Left ventricle myocardium superior (tissue), 1 donor: ENCODE measurements at regions not wholly inside any gene's neighbourhood (a gene's known extent, or its start where the extent isn't known, plus 50 kb on each side); places are given as distances from the start of the nearest gene placed in this dataset.

ENCODE experiments used
- ATAC-seq: fragments of 200-7000 bp; cut with Tn5 transposase; one replicate; pipeline ENCODE4 v1.9.1; 2020; ENCODE audit warnings: mild to moderate bottlenecking, moderate library complexity
- DNase-seq: peaks from one replicate; pipeline ENCODE4 v3.0.0-alpha.2; 2020
- intact Hi-C: fragments of 100-400 bp; cut with micrococcal nuclease; formaldehyde crosslinking; loops from one replicate; pipeline ENCODE4 v1.11.0; 2022
- donor health status: DM: no; HTN: yes; CAD: no; lungs with severe emphysema.

DNA sequence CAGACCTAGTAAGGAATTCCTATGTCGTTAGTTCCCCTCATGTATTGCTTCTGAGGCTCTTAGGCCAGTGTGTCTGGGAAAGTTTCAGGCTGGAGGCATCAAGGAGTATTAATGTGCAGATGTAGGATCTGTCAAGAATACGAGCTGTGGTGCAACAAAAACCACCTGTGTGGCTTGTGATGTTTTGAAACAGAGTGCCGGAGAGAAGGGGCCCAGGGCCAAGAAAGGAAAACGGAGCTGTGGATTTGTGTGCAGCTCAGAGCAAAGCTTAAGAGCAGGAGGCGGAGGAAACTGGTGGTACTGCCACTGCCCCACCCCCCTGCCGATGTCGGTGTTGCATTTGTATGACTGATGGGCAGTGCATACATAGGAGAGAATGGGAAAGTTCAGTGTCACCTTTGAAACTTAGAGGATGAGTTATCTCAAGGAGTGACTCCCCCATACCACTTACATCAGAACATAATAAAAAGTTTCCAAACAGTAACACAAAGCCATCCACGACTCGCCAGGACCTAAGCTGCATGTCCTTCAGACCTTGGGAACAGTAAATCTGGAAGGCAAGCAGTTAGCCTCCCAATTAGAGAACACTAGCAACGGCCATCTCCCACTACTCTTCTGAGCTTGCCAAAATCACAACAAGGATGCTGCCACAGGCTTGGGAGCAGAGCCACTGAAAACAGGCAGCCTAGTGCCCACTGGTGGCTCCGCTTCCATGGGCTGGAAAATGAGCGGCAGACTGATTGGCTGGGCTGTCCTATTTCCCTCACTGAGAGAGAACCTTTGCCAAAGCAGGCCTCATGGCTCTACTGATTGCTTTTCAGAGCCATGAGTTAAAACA is 152.7 kb upstream of the NT5C1B start:
- DNase-seq: peak; percentile 57
- ATAC-seq: peak; percentile 80
- intact Hi-C loops: loop anchor here (10.0 kb wide), 1 partner anchor 217 kb away; no protein-coding TSS in a partner anchor

DNA sequence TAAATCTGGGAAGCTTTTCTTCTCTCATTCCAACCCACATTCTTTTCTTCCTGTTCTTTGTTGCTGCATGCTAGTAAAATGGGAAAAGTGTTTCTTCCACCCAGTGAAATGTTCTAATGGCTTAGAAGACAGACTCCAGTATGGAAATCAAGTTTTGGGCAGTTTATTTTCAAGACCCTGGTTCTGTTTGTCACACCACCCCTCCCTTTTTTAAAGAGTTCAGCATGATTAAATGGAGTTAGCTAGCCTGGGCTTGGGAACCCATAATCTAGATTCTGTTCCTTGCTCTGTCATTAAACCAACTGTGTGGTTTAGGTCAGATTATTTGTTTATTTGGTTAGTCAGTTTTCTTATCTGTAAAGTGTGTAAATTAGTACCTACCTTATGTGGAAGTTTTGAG is 151.8 kb upstream of the NT5C1B start:
- intact Hi-C loops: loop anchor here (10.0 kb wide), 1 partner anchor 216 kb away; no protein-coding TSS in a partner anchor
- DNase-seq (no peak), ATAC-seq (no peak)

DNA sequence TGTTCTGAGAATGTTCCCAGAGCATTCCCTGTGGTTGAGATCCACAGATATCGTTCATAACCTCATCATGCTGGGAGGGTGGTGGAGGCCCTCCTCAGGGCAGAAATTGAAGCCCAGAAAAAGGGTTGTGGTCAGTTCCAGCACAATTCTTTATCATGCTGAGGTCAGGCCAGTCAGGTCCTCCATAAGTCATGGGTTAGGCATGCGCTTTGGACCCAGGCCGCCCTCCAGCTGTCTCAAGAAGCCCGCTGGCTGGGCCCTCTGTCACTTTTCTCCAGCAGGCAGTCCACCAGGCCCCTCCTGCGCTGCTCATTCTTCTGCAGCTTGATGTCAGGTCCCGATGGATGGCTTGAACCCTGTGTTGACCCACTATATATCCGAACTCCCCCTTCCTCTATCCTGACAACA is 151.1 kb upstream of the NT5C1B start:
- DNase-seq (peak; percentile 82), ATAC-seq (peak; percentile 86)
- intact Hi-C loops: loop anchor here (10.0 kb wide), 1 partner anchor 216 kb away; no protein-coding TSS in a partner anchor

DNA sequence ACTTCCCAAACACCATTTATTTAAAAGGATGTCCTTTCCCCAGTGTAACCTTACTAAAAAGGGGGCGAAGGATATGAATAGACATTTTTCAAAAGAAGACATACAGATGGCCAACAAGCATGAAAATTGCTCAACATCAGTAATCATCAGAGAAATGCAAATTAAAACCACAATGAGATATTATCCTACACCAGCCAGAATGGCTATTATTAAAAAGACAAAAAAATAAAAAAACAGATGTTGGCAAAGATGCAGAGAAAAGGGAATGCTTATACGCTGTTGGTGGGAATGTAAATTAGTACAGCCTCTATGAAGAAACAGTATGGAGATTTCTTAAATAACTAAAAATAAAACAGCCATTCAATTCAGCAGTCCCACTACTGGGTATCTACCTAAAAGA is 142.3 kb upstream of the NT5C1B start:
- no peak for ATAC-seq
- intact Hi-C loops: no loop called here
- no peak for DNase-seq

DNA sequence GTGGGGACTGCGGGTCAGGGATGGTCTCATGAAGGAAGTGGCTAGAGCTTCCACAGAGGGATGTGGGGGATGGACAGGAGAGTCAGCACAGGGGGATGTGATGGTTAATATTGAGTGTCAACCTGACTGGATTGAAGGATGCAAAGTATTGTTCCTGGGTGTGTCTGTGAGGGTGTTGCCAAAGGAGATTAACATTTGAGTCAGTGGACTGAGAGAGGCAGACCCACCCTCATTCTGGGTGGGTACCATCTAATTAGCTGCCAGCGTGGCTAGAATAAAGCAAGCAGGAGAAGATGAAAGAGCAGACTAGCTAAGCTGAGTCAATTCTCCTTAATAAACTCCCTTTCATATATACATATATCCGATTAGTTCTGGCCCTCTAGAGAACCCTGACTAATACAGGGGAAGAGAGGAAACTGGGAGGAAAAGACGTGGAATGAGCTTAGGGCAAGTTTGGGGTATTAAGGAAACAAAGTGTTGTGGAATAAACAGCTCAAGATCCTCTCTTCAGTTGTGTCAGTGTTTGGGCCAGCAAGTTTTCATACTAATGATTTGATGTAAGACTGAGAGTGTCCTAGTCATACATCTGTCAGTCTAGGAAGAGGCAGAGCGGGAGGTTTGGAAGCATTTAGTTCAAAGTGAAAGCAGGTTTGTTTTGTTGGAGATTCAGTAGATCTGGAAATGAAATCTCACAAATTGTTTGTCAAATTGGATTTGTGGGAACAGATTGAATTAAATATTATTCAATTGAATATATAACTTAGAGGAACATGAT is 135.2 kb upstream of the NT5C1B start:
- intact Hi-C loops: no loop called here
- DNase-seq: no peak
- ATAC-seq: no peak

DNA sequence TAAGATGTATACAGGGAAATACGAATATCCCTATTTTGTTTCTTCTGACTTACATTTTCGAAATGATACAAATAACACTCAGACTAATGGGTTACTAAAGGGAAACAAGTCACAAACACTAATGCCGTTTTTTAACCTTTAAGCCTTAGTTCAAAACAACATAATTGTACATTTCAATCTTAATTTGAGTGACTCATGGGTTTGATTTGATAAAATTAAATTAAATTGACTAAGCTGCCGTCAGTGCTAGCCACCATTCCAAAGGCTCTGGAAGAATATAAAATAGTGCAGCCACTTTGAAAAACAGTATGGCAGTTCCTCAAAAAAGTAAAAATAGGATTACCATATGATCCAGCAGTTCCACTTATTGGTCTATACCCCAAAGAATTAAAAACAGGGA is 133.8 kb upstream of the NT5C1B start:
- intact Hi-C loops: no loop called here
- DNase-seq (no peak), ATAC-seq (no peak)

DNA sequence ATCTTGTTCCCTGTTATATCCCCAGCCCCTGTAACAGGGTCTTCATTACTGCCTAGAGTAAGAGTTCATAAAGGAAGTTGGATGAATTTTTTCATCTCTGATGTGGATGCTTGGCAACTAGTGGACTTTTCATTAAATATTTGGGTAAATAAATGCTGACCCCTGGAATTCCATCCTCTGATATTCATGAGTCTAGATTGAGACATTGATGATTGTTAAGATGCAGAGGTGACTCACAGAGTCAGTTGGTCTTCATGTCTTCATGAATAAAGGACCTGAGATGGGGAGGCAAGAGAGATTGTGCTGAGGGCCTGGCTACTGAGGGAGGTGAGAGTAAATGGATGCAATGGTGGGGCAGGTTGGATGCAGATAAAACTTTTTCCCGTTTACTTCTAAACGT is 132.7 kb upstream of the NT5C1B start:
- intact Hi-C loops: no loop called here
- DNase-seq: no peak
- no peak for ATAC-seq

DNA sequence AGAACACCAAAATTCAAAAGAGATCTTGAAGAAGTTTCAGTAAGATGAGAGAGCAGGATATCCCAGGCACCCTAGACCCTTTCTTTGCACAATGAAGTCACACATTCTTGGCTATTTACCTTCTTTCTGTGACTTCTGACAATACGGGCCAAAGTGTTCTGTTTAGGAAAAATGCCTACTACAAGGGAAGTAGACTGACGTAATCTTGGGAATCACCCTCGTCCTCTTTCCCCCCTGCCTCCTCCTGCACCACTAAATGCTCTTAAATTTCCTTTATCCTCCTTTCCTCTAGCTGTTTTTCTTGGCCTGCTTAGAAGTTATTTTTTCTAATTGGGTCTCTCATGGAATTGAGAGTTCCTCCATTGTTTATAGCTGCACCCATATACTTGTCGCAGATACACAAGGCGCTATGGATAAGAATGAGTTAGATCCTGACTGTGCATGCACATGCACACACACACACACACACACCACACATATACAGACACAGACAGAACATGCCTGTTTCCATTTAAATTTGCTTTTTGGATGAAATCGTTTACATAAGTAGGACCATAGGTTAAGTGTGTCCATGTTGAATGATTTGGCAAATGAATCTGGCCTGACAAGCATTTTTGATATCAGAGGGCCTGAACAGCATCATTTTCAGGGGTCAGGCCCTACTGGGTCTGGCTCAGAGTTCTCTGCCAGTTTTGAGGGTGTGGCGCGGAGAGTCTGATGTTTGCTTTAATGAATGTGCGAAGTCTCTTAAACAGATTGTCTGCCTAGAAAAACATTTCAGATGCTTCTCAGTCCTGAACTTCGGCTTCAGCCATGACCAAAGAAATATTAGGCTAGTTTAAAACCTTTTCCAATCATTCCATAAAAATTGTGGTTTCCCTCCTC is 131.9 kb upstream of the NT5C1B start:
- DNase-seq: no peak
- peak; percentile 63 for ATAC-seq
- intact Hi-C loops: no loop called here

DNA sequence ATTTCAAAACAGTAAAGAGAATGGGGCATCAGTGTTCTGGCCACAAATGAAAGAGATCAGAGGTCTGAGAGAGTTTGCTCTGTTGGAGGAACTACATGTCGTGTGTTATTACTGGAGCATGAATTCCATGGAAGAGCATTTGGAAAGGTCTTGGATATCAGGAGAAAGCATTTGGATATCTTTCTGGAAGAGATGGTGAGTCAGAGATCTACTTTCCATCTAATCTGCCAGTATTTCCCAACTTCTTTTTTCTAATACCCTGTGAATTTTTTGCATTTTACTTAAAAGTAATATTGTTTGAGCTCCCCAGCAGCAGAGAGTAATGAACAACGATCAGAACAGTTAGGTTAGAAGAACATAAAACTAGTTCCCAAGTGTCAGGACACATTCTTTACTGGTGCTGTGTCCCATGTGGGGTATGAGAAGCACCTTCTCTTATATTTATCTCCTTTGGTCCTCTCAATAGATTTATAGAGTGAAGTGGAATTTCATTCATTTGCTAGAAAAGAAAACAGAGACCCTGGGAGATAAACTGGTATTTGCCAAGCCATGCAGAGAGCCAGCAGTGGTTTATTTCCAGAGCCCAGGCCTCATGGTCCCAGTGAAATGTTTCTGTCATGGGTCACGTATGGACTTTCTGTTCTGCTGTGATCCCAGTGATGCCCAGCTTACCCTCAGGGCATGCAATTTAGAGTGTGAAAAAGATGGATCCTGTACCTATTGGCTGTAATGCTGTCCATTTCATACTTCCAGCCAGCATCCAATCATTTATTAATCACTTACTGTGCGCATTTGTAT is 130.8 kb upstream of the NT5C1B start:
- no peak for DNase-seq
- intact Hi-C loops: no loop called here
- no peak for ATAC-seq

DNA sequence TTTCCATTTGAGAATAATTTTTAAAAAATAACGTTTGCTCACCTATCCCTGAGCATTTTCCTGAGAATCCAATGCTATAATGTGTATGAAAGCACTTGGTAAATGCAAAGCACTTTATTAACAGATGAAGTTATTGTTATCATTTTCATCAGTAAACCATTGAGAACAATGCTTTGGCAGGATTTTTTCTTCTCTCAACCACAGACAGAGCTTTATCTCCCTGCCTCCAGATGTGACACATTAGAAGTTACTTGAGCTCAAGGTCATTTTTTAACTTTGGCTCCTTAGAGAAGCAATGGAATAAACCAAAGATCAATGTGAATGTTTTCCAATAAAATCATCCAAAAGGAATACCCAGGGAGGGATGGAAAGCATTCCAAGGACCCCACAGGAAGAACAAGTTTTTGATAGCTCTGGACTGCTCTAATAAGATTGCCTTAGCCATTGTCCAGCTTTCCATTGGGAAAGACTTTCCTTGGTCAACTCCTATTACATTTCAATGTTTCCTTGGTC is 118.9 kb upstream of the NT5C1B start:
- intact Hi-C loops: no loop called here
- DNase-seq (no peak), ATAC-seq (no peak)

DNA sequence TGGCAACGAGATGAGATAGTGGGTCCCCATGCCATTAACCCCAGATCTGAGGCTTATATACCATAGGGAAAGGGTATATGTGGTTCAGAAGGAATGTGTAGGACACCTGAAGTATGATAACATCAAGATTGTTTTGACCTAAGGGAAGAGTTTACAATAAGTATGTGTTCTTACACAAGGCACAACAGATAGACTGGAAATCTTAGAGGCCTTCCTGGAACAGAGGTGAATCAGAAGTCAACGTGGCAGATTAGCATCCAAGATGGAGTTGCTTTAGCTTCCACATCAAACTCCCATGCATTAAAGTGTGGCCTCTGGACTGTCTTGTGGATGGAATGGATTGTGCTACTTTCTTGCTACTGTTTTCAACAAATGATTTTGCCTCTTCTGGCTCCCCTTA is 116.6 kb upstream of the NT5C1B start:
- intact Hi-C loops: no loop called here
- DNase-seq: no peak
- ATAC-seq: no peak

DNA sequence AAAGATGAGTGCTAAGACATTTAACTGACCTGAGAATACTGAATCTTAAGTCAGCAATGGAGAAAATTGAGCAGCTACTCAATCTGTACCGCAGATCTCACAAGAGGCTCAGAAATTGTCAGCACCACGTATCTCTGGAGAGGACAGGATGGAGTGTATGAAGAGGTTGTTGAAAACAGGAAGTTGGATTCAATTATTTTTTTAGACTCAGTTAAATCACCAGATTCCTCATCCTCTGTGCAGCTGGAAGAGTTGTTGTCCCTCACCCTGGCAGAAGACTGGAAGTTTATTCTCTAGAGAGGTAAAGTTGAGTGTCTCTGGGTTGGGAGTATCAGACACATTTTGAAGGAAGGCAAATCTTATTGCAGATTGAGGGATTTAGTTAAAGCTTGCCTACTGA is 114.9 kb upstream of the NT5C1B start:
- no peak for DNase-seq
- intact Hi-C loops: no loop called here
- ATAC-seq: peak; percentile 80

DNA sequence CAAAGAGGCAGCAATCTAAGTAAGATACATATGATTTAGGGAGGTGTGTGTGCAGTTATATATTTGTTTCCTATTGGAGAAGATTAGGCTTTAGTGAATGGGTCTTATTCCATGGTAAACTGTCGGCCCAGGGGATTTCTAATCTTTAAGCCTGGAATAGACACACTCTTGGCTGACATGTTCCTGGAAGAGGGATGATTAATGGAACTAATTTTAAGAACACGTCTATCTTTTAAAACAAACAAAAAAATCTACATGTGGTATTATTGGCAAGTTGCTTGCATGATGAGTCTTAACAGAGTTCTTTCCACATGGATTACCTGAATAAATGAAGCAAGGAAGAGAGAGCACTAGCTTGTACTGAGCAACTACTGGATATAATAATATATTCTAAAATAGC is 114.2 kb upstream of the NT5C1B start:
- intact Hi-C loops: no loop called here
- no peak for DNase-seq
- ATAC-seq: peak; percentile 72

DNA sequence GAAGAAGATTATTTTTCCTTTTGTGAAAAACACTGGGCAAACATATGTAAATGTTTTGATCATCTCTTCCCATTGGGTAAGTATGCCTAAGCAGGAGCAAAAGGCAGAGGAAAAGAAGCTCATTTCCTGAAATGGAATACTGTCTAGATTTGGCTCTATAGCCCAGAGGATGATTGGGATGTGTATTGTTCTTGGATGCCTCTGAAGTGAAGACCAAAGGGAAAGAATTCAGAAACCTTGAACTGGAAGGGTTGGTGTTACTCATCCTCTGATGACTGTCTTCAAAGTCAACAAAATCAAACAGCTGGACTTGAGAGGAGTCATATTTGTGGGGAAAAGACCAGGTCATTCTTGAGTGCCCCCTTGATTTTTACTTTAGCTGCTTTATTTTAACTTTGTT is 112.6 kb upstream of the NT5C1B start:
- intact Hi-C loops: no loop called here
- no peak for ATAC-seq
- no peak for DNase-seq

DNA sequence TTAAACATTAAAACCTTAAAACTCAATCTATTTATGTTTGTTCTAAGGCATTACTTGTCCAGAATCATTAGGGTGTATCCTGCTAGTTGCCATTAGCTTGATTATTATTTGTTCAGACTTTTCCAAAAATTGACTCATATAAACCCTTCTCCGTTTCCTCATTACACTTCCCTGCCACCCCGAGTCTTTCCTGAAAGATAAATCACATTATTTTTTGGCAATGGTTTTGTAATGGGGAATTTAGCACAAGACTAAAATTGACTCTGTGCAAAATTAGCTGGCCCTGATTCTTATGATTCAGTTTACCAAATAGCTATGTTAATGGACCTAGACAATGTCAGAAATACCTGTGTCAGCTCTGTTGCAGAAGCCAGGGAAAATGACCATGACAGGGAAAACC is 112.2 kb upstream of the NT5C1B start:
- ATAC-seq (no peak), DNase-seq (no peak)
- intact Hi-C loops: no loop called here

DNA sequence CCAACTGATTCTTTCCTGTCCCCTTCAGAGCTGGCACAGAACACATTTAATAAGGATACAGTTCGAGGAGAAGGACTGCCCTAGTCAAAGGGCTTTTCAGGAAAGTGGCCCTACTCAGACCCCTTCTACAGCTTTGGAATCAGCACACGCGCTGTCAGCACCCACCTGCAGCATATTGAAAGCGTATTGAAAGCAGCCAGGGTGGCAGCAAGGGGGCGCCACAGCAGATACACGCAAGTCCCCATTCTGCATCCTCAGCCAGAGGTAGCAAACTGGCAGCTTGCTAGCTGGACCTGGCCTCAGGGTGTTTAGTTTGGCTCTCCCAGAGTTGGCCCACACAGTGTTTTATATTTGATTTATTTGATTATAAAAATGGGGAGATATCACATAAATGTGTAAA is 101.0 kb upstream of the NT5C1B start:
- DNase-seq: peak; percentile 28
- ATAC-seq: no peak
- intact Hi-C loops: no loop called here

DNA sequence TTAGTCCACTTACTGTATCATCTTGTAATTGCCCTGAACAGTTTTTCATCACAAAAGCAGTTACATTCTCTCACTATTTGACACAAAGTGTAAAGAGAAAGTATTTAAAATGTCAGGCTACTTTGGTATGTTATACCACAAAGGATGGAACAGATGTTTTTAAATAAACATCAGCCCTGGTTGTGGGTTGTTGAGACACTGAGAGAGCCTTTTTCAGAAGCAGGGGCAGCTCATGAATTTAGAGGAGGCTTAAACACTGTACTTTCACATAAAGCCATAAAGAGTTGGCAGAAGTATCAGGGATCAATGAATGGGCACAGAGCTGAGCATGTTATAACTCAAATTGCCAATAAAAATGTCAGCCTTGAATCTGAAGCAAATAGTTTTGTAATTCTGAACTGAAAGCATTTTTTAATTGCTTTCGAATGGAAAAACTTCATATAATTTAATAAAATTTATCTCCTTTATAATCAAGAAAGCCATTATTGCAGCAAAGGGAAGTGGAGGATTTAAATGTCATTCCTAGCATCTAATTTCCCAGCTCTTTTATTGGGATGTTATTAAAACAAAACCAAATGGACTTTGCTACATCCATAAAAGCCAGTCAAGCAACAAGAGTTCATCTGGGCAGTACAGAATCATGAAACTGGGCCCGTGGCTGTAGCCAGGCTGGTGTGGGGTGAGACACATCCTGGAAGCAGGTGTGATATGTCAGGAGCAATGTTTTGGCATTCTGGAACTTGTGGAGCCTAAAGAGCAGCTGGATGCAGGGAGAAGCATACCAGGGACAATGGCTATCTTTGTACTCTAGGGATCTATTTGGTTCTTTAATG is 95.1 kb upstream of the NT5C1B start:
- DNase-seq: no peak
- intact Hi-C loops: no loop called here
- peak; percentile 25 for ATAC-seq

DNA sequence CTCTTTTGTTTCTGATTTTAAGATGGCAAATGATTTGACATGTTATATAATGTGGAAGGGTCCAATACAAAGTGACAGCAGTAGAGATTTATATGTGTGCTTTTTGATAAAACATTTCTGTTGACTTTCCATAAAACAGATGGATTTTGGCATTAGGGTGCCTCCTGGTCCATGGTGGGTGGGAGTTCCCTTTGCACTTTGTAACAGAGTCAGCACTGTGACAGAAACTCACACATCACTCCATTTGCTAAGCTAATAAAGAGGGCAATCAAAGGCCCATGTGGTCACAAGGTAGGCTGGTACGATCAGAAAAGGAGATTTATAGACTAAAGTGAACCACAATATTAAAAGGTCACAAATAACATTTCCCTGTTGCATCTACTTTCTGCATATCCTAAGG is 93.3 kb upstream of the NT5C1B start:
- no peak for ATAC-seq
- intact Hi-C loops: no loop called here
- no peak for DNase-seq
